Epithelial cell of proximal tubule (primary cell): ENCODE measurements at regions not wholly inside any gene's neighbourhood (a gene's known extent, or its start where the extent isn't known, plus 50 kb on each side); places are given as distances from the start of the nearest gene placed in this dataset.

Source experiments
- DNase-seq: peaks from one replicate; pipeline ENCODE4 v3.0.0-alpha.2; 2011; ENCODE audit warnings: low read depth
- H3K4me3 ChIP-seq: 2 replicates; pipeline ENCODE4 v1.5.1; 2011; ENCODE audit warnings: low read depth, mild to moderate bottlenecking, low read length
- TF ChIP-seq, protein P1 (sequence below): conservative IDR thresholded peaks from 2 replicates; pipeline ENCODE4 v1.5.1; 2012; ENCODE audit warnings: low read depth, mild to moderate bottlenecking, low read length

DNA sequence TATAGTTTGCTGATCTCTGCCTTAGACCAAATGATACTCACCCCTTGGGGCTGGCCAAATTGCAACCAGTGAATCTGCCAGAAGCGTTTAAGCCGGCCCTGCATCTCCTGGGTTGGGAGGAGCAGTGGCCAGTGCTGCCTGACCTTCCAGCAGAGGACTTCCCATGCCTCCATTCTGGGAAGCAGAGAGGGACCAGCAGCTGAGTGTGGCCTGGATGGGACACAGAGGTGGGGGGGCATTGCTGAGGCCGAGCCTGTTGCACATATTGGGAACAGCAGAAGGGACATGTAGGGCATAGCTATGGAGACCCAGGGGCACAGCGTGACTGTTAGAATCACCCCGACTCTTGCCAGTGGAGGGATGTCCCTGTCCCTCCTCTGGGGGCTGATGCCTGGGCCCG is 93.3 kb downstream of the CPZ start:
- H3K4me3 ChIP-seq, result no peak overlapping the region
- TF ChIP-seq, protein P1, sequence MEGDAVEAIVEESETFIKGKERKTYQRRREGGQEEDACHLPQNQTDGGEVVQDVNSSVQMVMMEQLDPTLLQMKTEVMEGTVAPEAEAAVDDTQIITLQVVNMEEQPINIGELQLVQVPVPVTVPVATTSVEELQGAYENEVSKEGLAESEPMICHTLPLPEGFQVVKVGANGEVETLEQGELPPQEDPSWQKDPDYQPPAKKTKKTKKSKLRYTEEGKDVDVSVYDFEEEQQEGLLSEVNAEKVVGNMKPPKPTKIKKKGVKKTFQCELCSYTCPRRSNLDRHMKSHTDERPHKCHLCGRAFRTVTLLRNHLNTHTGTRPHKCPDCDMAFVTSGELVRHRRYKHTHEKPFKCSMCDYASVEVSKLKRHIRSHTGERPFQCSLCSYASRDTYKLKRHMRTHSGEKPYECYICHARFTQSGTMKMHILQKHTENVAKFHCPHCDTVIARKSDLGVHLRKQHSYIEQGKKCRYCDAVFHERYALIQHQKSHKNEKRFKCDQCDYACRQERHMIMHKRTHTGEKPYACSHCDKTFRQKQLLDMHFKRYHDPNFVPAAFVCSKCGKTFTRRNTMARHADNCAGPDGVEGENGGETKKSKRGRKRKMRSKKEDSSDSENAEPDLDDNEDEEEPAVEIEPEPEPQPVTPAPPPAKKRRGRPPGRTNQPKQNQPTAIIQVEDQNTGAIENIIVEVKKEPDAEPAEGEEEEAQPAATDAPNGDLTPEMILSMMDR, result no peak
- DNase-seq, result no peak

DNA sequence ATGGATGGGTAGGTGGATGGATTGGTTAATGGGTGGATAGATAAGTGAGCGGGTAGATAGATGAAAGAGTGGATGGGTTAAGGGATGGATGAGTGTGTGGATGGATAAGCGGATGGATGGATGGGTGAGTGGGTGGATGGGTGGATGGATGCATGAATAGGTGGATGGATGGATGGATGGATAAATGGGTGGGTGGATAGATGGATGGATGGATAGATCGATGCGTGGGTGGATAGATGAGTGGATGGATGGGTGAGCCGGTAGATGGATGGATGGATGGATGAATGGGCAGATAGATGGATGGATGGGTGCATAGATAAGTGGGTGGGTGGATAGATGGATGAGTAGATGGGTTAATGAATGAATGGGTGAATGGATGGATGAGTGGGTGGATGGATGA is 90.9 kb downstream of the CPZ start:
- DNase-seq, result no peak
- TF ChIP-seq, protein P1, result no peak
- H3K4me3 ChIP-seq, result no peak overlapping the region

DNA sequence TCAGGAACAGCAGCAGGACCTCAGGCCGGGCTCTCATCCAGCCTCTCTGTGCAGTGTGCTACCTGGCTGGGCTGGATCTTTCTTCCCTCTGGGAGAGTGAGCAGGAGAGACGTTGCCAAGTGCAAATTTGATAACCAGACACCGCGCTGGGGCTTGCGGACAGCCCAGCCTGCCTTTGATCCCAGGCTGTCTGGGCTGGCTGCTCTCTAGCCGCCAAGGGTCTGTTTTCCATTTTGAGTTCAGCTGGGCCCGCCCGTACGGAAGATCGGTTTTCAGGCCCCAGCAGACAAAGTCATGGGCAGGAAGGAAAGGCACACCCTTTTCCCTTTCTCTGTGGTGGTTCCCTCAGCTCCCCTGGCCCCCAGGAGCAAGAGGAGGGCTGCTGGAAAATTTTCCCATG is 90.2 kb downstream of the CPZ start:
- DNase-seq, result no peak
- H3K4me3 ChIP-seq, result no peak overlapping the region
- TF ChIP-seq, protein P1, result no peak

DNA sequence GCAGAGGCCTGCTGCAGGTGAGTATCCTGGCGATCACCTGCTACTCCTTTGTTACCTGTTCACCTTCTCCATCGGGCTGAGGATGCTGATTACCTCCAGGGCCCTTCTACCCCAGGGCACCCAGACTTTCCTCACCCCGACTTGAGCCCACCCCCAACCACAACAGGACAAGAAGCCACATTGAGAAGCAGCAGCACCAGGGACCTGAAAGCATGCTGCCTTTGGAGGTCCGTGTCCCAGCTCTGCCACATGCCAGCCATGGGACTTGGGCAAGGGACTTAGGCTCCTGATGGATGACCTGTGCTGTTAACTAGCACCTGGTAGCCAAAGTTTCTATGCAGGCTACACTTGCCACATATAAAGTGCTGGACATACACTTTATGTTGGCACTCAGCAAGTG is 89.7 kb downstream of the CPZ start:
- TF ChIP-seq, protein P1, result no peak
- no peak overlapping the region for H3K4me3 ChIP-seq
- no peak for DNase-seq

DNA sequence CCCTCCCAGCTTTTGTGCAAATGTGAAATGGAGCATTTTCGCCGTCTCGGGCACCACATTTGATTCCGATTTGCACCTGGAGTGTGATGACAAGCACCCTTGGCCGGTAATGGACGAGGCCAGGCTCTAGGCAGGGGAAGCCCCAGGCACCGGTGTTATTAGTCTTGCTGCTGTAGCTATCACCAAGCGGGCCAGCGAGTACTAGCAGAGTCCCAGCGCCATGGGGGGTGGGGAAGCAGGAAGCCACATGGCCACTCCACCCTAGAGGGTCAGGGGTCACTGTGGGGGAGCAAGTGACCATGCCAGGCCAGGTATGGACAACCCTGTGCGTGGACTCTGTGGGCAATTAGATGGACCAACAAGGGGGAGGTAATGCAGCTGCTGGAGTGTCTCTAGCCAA is 88.8 kb downstream of the CPZ start:
- H3K4me3 ChIP-seq, result no peak overlapping the region
- TF ChIP-seq, protein P1, result no peak
- DNase-seq, result no peak

DNA sequence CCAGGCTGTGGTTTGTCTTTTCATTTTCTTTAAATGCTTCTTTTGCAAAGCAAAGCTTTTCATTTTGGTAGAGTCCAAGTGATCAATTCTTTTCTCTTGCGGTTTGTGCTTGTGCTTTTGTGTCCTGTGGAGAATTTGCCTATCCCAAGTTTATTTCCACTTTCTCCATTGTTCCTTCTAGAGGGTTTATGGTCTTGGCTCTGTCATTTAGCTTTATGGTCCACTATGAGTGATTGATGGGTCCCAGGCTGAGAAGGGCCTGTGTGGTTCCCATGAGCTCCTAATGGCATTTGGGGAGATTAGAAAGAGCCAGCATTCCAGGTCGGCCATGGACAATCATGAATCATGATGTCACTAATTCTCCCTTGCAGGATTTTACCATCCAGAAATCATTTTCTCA is 86.5 kb downstream of the CPZ start:
- DNase-seq, result no peak
- no peak overlapping the region for H3K4me3 ChIP-seq
- TF ChIP-seq, protein P1, result no peak

DNA sequence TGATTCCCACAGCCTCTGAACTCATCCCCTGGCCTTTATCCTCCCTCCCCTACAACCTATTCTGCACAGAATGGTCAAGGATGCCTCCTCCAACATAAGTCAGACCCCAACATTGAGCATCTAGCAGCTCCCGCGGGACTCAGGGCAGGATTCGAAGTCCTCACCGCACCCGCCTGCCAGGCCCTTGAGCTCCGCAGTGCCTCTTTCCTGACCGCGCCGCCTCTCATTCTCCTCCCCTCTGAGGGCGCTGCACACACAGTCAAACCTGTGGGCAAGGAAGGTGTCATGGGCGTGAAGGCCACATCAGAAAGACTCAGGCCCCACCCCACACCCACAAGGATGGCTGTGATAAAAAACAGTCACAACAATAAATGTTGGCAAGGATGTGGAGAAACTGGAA is 84.1 kb downstream of the CPZ start:
- no peak overlapping the region for H3K4me3 ChIP-seq
- TF ChIP-seq, protein P1, result no peak
- no peak for DNase-seq
